CD4-positive, alpha-beta T cell treated with Interleukin-21 for 1 hour (primary cell): ENCODE measurements at regions not wholly inside any gene's neighbourhood (a gene's known extent, or its start where the extent isn't known, plus 50 kb on each side); places are given as distances from the start of the nearest gene placed in this dataset.
"Not testable (repeated sequence)": the region's sequence is repeated elsewhere in the genome, so short reads cannot be mapped to it uniquely, and the experiment has no call there.

Experiments used
- DNase-seq: peaks from one replicate; pipeline ENCODE4 v3.0.0-alpha.2; 2020

DNA sequence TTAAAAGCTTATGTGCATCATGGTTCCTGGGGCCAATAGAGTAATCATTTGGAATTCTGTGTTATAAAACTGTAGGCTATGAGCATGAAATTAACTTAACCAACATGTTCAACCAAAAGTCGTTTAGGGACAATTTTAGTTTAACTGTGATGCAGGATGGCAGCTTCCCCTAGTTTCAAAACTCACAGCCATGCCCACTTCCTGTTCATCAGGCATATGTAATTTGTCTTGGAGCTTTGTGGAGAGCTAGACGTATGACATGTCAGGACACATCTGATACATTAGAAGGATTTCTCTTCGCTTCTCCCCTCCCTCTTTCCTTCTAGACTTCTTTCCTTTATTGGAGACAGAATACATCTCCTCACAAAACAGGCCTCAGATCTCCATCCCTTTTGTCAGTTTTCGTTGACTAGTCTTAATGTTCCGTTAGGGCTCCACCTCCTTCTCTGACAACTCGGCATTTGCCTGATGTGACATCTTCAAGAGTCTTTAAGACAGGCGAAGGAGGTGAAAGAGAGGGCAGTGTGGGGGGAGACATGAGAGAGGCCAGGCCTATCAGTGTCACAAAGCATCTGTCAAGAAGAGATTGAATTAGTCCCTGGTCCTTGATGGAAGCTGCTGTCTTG lies 176.0 kb downstream of the MSX2 start:
- no peak for DNase-seq

DNA sequence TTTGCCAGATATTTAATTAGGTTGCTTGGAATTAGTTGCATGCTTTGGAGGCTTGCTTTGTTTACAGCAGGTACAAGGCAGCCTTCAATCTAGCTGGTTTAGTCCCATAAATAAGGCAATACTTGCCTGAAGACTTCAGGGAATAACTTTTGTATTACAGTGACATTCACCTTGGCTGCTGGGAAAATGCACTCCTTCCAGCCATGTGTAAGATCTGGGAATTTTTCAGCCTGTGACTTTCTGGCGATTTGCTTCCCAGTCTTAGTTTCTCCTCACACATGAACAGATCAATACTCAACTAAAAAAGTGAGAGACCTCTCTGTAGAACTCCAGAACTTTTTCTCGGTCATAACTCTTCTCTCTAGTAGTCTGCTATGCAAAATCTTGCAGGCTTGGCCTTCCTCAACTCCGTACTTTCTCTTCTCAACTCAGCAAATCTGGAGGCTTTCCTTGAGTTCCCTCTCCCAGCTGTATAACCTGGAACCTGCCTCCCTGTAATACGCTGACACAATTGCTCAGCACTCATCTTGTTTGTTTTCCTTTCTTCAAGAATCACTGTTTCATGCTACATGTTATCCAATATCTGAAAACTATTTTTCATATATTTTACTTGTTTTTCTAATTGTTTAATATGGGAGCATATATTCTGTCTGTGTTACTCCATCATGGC lies 173.0 kb downstream of the MSX2 start:
- no peak for DNase-seq

DNA sequence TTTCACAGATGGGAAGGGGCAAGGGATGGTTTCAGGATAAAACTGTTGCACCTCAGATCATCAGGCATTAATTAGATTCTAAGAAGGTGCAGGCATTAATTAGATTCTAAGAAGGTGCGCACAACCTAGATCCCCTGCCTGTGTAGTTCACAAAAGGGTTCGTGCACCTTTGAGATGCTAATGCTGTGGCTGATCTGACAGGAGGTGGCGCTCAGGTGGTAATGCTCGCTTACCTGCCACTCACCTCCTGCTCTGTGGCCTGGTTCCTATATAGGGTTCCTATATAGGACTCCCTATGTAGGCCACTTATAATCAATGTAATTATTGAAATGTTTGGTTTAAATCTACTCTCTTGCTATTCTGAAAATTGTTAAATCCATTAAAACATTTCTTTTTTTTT lies 171.0 kb downstream of the MSX2 start:
- no peak for DNase-seq

DNA sequence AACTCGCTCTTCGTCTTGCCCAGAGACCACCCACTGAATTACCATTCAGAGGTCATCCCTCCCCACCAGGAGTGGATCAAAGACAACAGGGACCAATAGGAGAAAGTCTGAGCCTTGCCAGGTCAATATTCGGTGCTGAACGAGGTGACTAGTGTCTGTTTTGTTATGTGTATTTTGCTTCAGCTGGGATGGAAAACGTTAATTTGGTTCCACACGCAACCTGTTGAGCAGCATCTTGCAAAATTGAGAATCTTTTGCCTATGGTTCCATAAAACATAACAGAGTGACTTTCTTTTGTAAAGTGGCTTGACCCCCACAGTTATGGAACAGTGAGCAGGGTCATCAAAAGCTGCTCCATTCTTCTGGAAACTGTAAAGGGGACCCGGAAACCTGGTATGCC lies 168.4 kb downstream of the MSX2 start:
- no peak for DNase-seq

DNA sequence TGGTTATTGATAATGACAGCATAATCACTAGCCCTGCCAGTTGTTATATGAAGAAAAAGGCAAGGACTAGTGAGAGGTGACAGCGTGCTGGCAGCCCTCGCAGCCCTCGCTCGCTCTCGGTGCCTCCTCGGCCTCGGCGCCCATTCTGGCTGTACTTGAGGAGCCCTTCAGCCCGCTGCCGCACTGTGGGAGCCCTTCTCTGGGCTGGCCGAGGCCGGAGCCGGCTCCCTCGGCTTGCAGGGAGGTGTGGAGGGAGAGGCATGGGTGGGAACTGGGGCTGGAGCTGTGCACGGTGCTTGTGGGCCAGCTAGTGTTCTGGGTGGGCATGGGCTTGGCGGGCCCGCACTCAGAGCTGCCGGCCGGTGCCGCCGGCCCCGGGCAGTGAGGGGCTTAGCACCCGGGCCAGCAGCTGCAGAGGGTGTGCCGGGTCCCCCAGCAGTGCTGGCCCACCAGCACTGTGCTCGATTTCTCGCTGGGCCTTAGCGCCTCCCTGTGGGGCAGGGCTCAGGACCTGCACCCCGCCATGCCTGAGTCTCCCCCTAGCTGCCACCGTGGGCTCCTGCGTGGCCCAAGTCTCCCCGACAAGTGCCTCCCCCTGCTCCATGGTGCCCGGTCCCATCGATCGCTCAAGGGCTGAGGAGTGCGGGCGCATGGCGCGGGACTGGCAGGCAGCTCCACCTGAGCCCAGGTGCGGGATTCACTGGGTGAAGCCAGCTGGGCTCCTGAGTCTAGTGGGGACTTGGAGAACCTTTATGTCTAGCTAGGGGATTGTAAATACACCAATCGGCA lies 156.2 kb downstream of the MSX2 start:
- DNase-seq = not testable (repeated sequence)

DNA sequence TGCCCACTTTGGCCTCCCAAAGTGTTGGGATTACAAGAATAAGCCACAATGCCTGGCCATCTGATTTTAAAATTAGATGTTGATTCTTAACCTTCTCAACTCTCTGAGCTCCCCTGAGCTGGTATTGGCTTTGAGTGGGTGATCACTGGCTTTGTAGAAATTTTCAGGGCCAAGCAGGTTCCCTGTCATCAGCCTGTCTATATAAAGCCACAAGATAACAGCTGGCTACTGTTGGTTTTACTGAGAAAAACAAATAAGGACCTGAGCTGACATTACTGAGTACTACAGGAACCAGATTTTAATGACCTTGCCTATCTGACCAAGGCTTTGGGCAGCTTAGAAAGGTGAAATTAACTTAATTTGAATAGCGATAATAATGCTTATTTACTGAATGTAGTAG lies 153.6 kb downstream of the MSX2 start:
- DNase-seq = no peak

DNA sequence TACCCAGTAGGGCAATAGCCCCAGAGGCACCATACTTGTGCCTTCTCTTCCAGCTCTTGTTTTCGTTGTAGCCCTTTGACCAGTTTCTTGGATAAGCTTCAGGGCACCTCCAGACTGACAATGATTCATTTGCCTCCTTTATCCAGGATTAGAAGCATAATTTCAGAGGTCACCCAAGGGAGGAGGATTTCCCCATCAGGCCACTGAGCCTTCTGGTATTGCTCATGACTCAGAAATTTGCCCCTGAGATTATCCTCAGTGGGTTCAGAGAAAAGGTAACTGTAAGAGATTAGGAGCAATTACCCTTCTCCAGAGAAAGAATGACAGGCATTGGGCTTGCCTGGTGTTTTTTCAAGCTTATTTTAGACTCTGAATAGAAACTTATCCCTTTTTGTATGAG lies 147.9 kb downstream of the MSX2 start:
- no peak for DNase-seq

DNA sequence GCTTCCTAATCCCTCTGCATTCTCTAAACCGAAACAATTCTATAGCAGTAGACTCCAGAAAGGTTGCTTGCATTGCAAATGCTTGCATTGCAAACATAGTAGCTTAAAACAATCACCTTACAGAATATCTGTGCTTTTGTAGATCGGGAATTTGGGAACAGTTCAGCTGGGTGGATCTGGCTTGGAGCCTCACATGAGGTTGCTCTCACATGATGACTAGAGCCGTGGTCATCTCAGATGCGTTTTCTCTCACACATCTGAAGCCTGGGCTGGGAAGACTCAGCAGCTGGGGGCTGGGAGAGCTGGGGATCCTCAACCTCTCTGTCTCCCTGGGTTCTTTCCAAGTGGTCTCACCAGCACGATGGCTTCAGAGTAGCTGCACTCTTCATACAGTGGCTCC lies 127.8 kb downstream of the MSX2 start:
- no peak for DNase-seq

DNA sequence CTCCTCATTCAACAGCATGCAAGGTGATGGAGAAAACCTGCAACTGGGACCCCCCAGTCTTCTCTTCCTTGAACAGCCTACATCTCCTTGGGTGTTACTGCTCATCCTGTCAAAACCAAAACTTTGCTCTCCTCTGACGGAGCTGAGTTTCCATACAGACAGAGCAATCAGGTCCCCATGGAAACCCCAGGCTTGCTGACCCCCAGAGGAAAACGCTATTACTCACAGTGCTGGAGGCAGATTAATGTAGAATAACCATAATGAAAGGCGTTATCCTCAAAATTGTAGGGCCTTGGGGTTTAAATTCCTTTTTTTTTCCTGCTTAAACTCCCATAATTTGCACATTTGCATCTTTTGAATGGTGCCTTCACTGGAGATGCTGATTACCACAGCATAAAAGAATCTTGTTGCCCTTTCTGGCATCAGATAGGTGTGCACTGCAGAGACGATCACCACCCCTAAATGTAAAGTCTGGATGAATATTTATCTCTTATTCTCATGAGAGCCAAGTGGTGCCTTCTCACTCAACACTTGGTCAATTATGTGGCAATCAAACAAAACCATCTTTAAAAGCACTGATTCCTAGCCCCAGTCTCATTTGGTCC lies 126.3 kb downstream of the MSX2 start:
- DNase-seq = no peak

DNA sequence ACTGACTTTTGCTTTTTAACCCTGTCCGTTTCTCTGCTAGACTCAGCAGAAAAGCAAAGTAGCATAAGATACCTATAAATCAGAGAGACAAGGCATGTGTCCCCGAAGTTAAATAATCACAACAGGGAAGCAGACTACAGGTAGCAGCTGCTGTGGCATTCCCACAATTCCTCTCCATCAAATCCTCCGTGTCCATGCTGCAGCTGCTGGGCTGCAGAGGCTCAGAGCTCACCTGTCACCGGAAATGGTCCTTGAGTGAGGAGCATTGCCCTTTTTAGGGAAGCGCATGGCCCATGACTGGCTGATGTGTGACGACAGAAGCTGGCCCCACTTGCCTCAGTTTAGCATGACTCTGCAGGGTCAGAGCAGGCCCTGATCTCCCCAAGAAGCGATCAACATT lies 125.0 kb downstream of the MSX2 start:
- no peak for DNase-seq

DNA sequence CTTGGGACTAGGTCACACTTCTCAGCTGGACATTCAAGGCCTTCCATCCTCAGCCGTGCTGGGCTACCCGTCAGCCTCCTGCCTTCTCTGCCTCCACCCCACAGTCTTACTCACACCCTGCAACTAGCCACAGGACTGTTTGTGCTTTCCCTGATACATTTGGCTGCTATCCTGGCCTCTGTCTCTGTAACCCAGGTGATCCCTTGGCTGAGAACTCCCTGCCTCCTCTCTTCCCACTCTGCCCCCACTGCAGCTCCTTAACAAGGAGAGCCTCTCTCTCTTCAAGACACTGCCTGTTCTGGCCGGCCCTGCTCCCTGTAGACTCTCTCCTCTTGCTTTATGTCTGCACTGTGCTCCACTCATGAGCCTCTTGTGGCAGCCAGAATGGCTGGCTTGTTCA lies 120.6 kb downstream of the MSX2 start:
- no peak for DNase-seq

DNA sequence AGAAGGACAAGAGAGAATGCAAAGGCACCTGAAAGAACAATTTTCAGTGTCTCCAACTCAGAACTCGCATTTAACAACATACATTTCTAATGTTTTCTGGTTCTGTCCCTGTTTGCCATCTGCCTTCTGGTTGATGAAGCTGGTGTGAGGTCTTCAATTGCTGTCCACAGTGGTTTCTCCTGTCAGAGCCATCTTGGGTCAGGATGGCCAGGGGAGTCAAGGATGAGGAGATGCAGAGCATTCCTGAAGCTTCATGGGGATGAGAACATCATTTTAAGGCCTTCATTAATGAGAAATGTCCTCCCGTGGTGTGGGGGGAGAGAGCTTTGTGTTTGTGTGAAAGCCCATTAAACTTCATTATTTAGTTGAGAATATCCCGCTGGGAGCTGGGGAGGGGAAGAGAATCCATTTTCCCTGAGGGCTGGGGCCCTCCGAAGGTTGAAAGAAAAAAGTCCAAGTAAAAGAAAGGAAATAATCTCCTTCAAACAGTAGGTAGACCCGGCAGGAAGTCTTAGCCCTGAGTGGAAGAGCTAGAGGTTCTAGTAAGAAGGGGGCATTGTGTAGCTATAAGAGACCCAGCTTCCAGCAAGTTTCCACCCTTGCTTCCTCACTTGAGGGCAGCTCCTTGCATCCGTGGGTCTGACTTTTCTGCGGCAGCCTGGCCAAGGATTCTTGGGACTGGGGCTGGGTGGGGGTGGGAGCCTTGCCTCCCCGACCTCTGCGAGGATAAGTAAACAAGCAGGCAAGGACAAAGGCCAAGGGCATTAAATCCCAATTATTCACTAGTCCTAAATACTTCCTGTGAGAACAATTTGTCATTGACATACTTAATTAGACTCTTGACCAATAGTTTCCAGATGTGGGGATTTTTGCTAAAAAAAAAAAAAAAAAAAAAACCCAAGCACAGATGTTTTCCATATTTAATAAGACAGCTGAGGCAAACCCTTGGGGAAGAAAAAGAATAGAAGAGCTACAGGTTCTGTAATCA lies 119.2 kb downstream of the MSX2 start:
- no peak for DNase-seq

DNA sequence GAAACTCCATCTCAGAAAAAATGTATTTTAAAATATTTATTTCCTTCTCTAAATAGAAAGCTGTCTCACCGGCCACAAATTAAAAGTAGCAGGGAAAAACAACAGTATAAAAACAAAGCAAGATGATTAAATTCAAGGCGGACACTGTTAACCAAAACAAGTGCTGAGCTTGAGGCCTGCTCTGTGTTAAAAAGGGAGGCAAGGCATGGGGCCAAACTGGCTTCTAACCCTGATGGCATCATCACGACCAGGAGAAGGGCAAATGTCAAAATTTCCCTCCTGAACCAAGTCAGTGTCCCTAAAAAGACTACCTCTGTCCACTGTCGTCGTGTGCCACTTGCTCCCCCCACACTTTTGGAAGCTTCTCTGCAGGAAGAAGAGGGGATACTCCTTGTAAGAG lies 116.1 kb downstream of the MSX2 start:
- no peak for DNase-seq

DNA sequence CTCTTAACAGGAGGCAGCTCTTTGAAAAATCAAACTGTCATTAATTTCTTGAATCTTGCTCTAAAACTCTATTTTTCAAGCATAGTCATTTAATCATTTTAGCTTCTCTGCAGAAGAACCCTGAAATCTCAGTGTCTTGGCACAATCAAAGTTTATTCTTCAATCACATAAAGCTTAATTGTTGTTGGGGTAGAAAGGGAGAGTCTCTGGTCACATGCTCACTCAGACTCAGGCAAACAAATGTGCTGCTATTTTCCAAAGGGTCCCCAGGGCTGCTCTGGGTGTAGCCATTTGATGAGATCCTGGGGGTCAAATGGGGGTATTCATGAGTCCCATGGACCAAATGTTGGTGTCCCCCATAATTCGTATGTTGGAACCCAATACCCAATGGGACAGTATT lies 114.8 kb downstream of the MSX2 start:
- no peak for DNase-seq

DNA sequence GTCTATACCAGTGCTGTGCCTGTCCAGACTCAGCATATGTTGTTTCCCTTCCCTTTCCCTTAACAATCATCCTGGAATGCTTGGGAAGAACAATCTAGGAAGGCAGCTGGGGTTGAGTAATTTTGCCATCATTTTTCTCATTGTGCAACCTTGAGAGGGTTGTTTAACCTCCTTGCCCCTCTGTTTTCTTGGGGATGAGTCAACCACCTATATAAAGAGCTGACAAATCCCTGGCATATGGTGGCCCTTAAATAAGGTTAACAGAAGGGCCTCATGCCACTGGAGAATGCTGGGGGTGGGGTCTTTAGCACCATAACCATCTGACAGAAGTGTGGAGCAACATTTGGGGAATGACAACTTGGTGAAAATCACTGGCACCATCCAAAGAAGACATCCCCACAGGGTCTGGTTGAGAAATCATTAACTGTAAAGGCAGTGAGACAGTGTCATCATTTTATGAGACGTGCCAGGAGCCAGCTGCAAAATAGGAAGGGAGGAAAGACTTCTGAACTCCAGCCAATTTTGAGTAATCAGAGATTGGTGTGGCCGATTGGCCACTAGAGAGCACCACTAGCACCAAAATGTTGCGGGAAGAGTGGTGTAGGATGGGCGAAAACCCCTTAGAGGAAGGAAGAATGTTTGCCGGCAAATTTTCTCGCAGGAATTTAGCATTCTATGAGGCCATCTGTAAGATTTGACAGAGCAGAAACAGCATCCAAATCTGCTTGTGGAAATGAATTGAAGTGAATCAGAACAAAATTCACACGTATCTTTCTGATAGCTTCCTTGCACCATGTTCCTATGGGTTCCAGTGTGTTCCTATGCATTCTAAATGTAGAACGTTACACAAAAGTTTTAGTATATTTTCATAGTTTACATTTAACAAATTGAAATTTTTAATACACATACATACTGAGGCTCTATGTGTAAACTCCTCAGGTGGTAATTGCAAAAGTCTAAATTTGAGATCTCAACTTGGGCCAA lies 113.8 kb downstream of the MSX2 start:
- no peak for DNase-seq

DNA sequence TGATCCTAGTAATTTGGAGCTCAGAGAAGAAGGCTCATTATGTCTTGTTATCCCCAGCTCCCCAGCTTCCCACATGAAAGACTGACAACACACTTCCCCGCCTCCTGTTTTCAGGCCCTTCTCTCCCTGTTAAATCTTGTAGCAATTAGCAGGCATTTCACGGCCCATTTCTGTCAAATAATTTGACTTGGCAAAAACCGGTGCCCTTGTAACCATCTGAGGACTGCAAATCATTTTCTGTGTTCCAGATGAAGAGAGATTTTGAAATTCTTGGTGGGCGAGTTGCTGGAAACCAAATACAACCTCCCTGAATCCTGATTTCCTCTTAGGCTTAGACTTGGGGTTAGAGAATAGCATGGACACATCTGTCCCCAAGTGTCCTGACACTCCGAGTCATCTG lies 109.7 kb downstream of the MSX2 start:
- DNase-seq = no peak

DNA sequence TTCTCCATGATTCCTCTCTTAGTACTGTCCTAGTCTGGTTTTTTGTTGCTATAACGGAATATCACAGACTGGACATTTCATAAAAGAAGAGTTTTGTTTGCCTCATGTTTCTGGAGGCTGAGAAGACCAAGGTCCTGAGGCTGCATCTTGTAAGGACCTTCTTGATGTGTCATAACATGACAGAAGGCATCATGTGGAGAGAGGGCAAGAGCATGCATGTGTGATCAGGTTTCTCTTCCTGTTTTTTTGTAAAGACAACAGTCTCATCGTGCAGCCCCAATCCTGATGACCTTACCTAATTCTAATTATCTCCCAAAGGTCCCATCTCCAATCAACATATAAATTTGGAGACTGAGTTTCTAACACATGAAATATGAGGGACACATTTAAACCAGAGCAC lies 108.4 kb downstream of the MSX2 start:
- DNase-seq = no peak

DNA sequence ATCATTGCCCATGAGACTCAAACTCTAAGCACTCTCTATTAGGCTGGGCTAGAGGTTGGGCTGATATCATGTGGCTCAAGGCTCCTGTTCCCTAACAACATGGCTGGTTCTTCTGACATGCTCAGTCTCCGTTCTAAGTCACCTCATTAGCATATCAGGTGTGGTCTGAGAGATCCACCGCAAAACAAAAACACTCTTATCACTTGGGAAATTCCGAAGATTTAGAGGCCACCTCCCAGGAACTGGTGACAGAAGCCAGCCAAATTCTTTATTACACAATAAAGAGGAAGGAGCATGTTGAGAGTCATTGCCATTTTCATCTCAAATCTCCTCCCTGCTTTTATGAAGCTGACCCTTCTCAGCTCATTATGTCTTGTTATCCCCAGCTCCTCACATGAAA lies 107.6 kb downstream of the MSX2 start:
- DNase-seq = no peak

DNA sequence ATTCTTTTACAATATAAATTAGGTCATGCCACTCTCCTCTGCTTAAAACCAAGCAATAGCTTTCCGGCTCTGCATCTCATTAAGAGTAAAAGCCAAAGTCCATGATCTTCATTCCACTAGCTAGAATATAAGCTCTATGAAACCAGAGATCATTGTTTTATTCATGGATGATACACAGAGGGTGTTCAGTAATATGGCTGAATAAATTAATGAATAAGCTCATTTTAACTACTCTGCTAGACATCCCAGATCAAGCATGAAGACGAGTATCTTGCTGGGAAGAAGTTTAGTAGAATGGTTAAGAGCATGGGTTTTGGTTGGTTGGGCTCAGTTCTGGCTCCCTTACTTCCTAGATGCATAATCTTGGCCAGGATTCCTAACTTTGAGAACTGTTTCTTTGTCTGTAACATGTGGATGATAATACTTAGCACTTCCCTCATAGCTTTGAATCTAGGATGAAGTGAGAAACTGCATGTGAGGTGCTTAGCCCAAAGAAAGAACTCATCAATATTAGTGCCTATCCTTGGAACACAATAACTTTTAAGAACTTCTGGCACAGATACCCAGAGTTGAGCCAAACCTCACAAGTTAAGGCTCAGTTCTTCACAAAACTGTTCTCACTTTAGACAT lies 106.8 kb downstream of the MSX2 start:
- DNase-seq = no peak

DNA sequence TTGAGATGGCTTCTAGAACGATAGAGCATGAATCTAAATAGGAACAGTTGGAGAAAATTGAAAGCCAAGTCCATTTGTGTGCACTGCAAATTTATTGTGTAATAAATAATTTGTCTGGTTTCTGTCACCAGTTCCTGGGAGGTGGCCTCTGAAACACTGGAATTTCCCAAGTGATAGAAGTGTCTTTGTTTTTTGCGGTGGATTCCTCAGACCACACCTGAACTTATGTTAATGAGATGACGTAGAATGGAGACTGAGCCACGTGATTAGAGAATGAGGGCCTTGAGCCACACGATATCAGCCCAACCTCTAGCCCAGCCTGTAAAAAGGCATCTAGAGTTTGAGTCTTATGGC lies 105.1 kb downstream of the MSX2 start:
- DNase-seq = no peak
